Neural cell (in vitro differentiated cells): ENCODE measurements at regions not wholly inside any gene's neighbourhood (a gene's known extent, or its start where the extent isn't known, plus 50 kb on each side); places are given as distances from the start of the nearest gene placed in this dataset.

Experiments
- CTCF ChIP-seq: fragments of 450-650 bp; IDR thresholded peaks from 2 replicates; pipeline ENCODE4 v1.5.1; 2014; ENCODE audit warnings: antibody characterized with exemption, mild to moderate bottlenecking, moderate library complexity; ENCODE audit not compliant: poor library complexity, severe bottlenecking
- EP300 ChIP-seq: fragments of 450-650 bp; conservative IDR thresholded peaks from 2 replicates; pipeline ENCODE4 v1.6.1; 2014; ENCODE audit warnings: antibody characterized with exemption, mild to moderate bottlenecking, moderate library complexity; ENCODE audit not compliant: poor library complexity, severe bottlenecking
- EZH2 ChIP-seq: fragments of 200-600, 300-800 bp; shearing (Covaris generic), sonication (generic); IDR thresholded peaks from 2 replicates; pipeline ENCODE4 v1.6.1; 2014; ENCODE audit warnings: antibody characterized with exemption, low read length, borderline replicate concordance, mild to moderate bottlenecking; ENCODE audit not compliant: insufficient read depth, poor library complexity, severe bottlenecking
- MXI1 ChIP-seq: fragments of 450-650 bp; conservative IDR thresholded peaks from 2 replicates; pipeline ENCODE4 v1.6.1; 2014; ENCODE audit warnings: antibody characterized with exemption, mild to moderate bottlenecking; ENCODE audit not compliant: poor library complexity, severe bottlenecking
- POLR2AphosphoS5 ChIP-seq: IDR thresholded peaks from 2 replicates; pipeline ENCODE4 v1.6.1; 2012
- RAD21 ChIP-seq: fragments of 450-650 bp; conservative IDR thresholded peaks from 2 replicates; pipeline ENCODE4 v1.6.1; 2014; ENCODE audit warnings: antibody characterized with exemption, mild to moderate bottlenecking, moderate library complexity
- TAF1 ChIP-seq: IDR thresholded peaks from 2 replicates; pipeline ENCODE4 v1.6.1; 2012; ENCODE audit warnings: low read depth

- no peak for TF ChIP-seq TAF1
- TF ChIP-seq RAD21, result no peak
- TF ChIP-seq CTCF, result no peak
- TF ChIP-seq EP300, result no peak
- no peak for TF ChIP-seq EZH2
- TF ChIP-seq MXI1, result no peak
- no peak for TF ChIP-seq POLR2AphosphoS5
Observed at GRCh38 chr12:67925077-67925476, 64.2 kb upstream of the IFNG-AS1 start.
